Amniotic stem cell (primary cell): ENCODE measurements at regions not wholly inside any gene's neighbourhood (a gene's known extent, or its start where the extent isn't known, plus 50 kb on each side); places are given as distances from the start of the nearest gene placed in this dataset.
"Not testable (repeated sequence)": the region's sequence is repeated elsewhere in the genome, so short reads cannot be mapped to it uniquely, and the experiment has no call there.

Experiments
- DNase-seq: peaks from one replicate; lab custom pipeline; 2025; lab: John Stamatoyannopoulos, UW

- no peak for DNase-seq
Observed at GRCh38 chr5:108451269-108451668, 69.4 kb upstream of the FBXL17 start.

GRCh38 chr5:108444130-108444529 is 62.2 kb upstream of the FBXL17 start:
- not testable (repeated sequence) for DNase-seq

DNA sequence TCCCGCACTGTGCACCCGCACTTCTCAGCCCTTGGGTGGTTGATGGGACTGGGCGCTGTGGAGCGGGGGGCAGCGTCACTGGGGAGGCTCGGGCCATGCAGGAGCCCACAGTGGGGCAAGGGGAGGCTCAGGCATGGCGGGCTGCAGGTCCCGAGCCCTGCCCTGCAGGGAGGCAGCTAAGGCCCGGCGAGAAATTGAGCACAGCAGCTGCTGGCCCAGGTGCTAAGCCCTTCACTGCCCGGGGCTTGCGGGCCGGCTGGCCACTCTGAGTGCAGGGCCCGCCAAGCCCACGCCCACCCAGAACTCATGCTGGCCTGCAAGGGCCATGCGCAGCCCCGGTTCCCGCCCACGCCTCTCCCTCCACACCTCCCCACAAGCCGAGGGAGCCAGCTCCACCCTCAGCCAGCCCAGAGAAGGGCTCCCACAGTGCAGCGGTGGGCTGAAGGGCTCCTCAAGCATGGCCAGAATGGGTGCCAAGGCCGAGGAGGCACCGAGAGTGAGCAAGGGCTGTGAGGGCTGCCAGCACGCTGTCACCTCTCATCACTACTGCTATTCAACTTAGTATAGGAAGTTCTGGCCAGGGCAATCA is 60.3 kb upstream of the FBXL17 start:
- DNase-seq: not testable (repeated sequence)

DNA sequence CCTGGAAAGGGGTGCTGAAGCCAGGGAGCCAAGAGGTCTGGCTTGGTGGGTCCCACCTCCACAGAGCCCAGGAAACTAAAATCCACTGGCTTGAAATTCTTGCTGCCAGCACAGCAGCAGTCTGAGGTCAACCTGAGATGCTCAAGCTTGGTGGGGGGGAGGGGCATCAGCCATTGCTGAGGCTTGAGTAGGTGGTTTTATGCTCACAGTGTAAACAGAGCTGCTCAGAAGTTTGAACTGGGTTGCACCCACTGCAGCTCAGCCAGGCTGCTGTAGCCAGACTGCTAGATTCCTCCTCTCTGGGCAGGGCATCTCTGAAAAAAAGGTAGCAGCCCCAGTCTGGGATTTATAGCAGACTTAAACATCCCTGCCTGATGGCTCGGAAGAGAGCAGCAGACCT is 55.5 kb upstream of the FBXL17 start:
- no peak for DNase-seq

DNA sequence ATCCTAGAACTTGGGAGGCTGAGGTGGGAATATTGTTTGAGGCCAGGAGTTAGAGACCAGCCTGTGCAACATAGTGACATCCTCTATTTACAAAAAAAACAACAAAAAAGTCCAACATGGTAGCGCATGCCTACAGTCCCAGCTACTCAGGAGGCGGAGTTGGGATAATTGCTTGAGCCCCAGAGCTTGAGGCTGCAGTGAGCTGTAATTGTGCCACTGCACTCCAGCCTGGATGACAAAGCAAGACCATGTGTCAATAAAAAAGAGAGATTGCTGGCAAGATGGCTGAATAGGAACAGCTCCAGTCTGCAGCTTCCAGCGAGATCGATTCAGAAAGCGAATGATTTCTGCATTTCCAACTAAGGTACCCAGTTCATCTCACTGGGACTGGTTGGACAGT is 54.8 kb upstream of the FBXL17 start:
- no peak for DNase-seq

DNA sequence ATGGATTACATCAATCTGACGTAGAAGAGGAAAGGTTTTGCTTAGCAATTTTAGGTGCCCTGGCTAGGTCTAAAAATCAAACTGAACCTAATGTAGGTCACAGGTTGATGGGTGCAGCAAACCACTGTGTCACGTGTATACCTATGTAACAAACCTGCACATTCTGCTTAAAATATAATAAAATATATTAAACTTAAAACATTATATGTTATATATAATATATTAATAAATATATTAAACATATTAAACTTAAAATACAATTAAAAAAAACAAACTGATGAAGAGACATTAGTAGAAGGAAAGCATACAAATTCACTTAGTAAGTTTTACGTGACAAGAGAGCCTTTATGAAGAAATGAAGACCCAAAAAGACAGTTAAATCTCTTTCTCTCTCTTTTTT is 51.7 kb upstream of the FBXL17 start:
- no peak for DNase-seq

- no peak for DNase-seq
Observed at GRCh38 chr5:108432024-108432423, 50.1 kb upstream of the FBXL17 start.
